KMS-11 (cell line): ENCODE measurements at regions not wholly inside any gene's neighbourhood (a gene's known extent, or its start where the extent isn't known, plus 50 kb on each side); places are given as distances from the start of the nearest gene placed in this dataset.

ENCODE experiments used
- H2AFZ ChIP-seq: fragments of 200-600 bp; sonication (generic); 2 replicates; pipeline ENCODE4 v1.6.1; 2016; ENCODE audit warnings: antibody characterized with exemption, mixed run types, low read depth
- H3K27ac ChIP-seq: fragments of 200-600 bp; sonication (generic); 2 replicates; pipeline ENCODE4 v1.6.1; 2016; ENCODE audit warnings: mild to moderate bottlenecking, mixed run types
- H3K27me3 ChIP-seq: fragments of 200-600 bp; sonication (generic); 2 replicates; pipeline ENCODE4 v1.6.1; 2017; ENCODE audit warnings: mild to moderate bottlenecking, low read depth, mixed run types, moderate library complexity; ENCODE audit not compliant: insufficient read depth
- H3K36me3 ChIP-seq: fragments of 200-600 bp; sonication (generic); 2 replicates; pipeline ENCODE4 v1.6.1; 2017; ENCODE audit warnings: mild to moderate bottlenecking, mixed run types; ENCODE audit not compliant: insufficient read depth
- H3K4me1 ChIP-seq: fragments of 200-600 bp; sonication (generic); 2 replicates; pipeline ENCODE4 v1.6.1; 2016; ENCODE audit warnings: mild to moderate bottlenecking, low read depth, mixed run types; ENCODE audit not compliant: poor library complexity, severe bottlenecking
- H3K4me2 ChIP-seq: fragments of 200-600 bp; sonication (generic); 2 replicates; pipeline ENCODE4 v1.7.0; 2016; ENCODE audit warnings: mild to moderate bottlenecking, mixed run types
- H3K4me3 ChIP-seq: fragments of 200-600 bp; sonication (generic); IDR thresholded peaks from 2 replicates; pipeline ENCODE4 v1.6.1; 2017; ENCODE audit warnings: low read depth, low read length, mixed read lengths; ENCODE audit not compliant: insufficient read depth
- H3K79me2 ChIP-seq: fragments of 200-600 bp; sonication (generic); 2 replicates; pipeline ENCODE4 v1.6.1; 2016; ENCODE audit warnings: low read depth, mixed run types; ENCODE audit not compliant: insufficient read depth
- H3K9ac ChIP-seq: fragments of 200-600 bp; sonication (generic); 2 replicates; pipeline ENCODE4 v1.6.1; 2016; ENCODE audit warnings: mild to moderate bottlenecking, mixed run types
- H4K20me1 ChIP-seq: fragments of 200-600 bp; sonication (generic); 2 replicates; pipeline ENCODE4 v1.6.1; 2016; ENCODE audit warnings: mild to moderate bottlenecking, mixed run types; ENCODE audit not compliant: insufficient read depth
- CTCF ChIP-seq: fragments of 200-600 bp; sonication (generic); conservative IDR thresholded peaks from 2 replicates; pipeline ENCODE4 v1.6.1; 2017; ENCODE audit warnings: low read depth, mild to moderate bottlenecking, antibody characterized with exemption, low read length, moderate library complexity, mixed read lengths

- Histone ChIP-seq H3K9ac (no peak overlapping the region), H3K27me3 (no peaks in the 10 kb centered on the region), H3K36me3 (no peaks in the 10 kb centered on the region), H3K4me3 (no peak overlapping the region), H3K4me2 (no peak overlapping the region), H3K79me2 (no peaks in the 10 kb centered on the region), H3K4me1 (no peaks in the 10 kb centered on the region), H4K20me1 (no peaks in the 10 kb centered on the region), H2AFZ (no peak overlapping the region), H3K27ac (no peak overlapping the region)
- no peak for TF ChIP-seq CTCF
Measured at GRCh38 chr1:55352080-55352810, 137.1 kb upstream of the USP24 start.

GRCh38 chr1:55348356-55348755 lies 133.2 kb upstream of the USP24 start:
- Histone ChIP-seq H2AFZ (no peak overlapping the region), H3K4me3 (no peak overlapping the region), H3K4me2 (no peak overlapping the region), H3K9ac (no peak overlapping the region), H4K20me1 (no peaks in the 10 kb centered on the region), H3K36me3 (no peaks in the 10 kb centered on the region), H3K27ac (no peak overlapping the region), H3K4me1 (no peaks in the 10 kb centered on the region), H3K27me3 (no peaks in the 10 kb centered on the region), H3K79me2 (no peaks in the 10 kb centered on the region)
- no peak for TF ChIP-seq CTCF

GRCh38 chr1:55347866-55348265 lies 132.7 kb upstream of the USP24 start:
- H3K27me3 ChIP-seq: no peaks in the 10 kb centered on the region
- no peaks in the 10 kb centered on the region for H4K20me1 ChIP-seq
- no peak overlapping the region for H3K27ac ChIP-seq
- H2AFZ ChIP-seq: no peak overlapping the region
- H3K4me1 ChIP-seq: no peaks in the 10 kb centered on the region
- no peak overlapping the region for H3K9ac ChIP-seq
- H3K79me2 ChIP-seq: no peaks in the 10 kb centered on the region
- H3K36me3 ChIP-seq: no peaks in the 10 kb centered on the region
- no peak overlapping the region for H3K4me3 ChIP-seq
- H3K4me2 ChIP-seq: no peak overlapping the region
- no peak for TF ChIP-seq CTCF

GRCh38 chr1:55347041-55347440 lies 131.9 kb upstream of the USP24 start:
- Histone ChIP-seq H3K4me3 (no peak overlapping the region), H3K9ac (no peak overlapping the region), H3K4me1 (no peaks in the 10 kb centered on the region), H3K36me3 (no peaks in the 10 kb centered on the region), H2AFZ (no peak overlapping the region), H4K20me1 (no peaks in the 10 kb centered on the region), H3K27ac (no peak overlapping the region), H3K4me2 (no peak overlapping the region), H3K27me3 (no peaks in the 10 kb centered on the region), H3K79me2 (no peaks in the 10 kb centered on the region)
- no peak for TF ChIP-seq CTCF
